ENCODE measurements at regions not wholly inside any gene's neighbourhood (a gene's known extent, or its start where the extent isn't known, plus 50 kb on each side); places are given as distances from the start of the nearest gene placed in this dataset.

- TF ChIP-seq MAX (IDR thresholded peaks at IDR 0.05) (no peak), RAD21 (IDR thresholded peaks at IDR 0.05; ENCODE audit: low read depth) (no peak), CREB1 (IDR thresholded peaks at IDR 0.05; ENCODE audit: low read depth) (no peak), CEBPB (IDR thresholded peaks at IDR 0.05) (no peak), EGR1 (IDR thresholded peaks at IDR 0.05) (no peak), REST (IDR thresholded peaks at IDR 0.05; ENCODE audit: low read depth) (no peak), ZBTB7A (IDR thresholded peaks at IDR 0.05; ENCODE audit: low read depth) (no peak)
Measured at GRCh38 chr10:76711222-76711997, 926.2 kb downstream of the KCNMA1 start.

GRCh38 chr10:76700241-76700640, 937.4 kb downstream of the KCNMA1 start:
- TF ChIP-seq EGR1 (IDR thresholded peaks at IDR 0.05) (no peak), CEBPB (IDR thresholded peaks at IDR 0.05) (no peak), MAX (IDR thresholded peaks at IDR 0.05) (no peak), TAF1 (IDR thresholded peaks at IDR 0.05; ENCODE audit: low read depth) (no peak), ZBTB7A (IDR thresholded peaks at IDR 0.05; ENCODE audit: low read depth) (no peak), EP300 (IDR thresholded peaks at IDR 0.05; ENCODE audit: borderline replicate concordance) (no peak), USF1 (IDR thresholded peaks at IDR 0.05) (no peak), RAD21 (IDR thresholded peaks at IDR 0.05; ENCODE audit: low read depth) (no peak), CREB1 (IDR thresholded peaks at IDR 0.05; ENCODE audit: low read depth) (no peak), TEAD4 (IDR thresholded peaks at IDR 0.05) (no peak), TCF12 (IDR thresholded peaks at IDR 0.05; ENCODE audit: low read depth) (no peak), YY1 (IDR thresholded peaks at IDR 0.05; ENCODE audit: low read depth) (no peak), FOXM1 (IDR thresholded peaks at IDR 0.05; ENCODE audit: borderline replicate concordance, low read depth) (no peak)

GRCh38 chr10:76697923-76698322, 939.7 kb downstream of the KCNMA1 start:
- TF ChIP-seq TCF12 (IDR thresholded peaks at IDR 0.05; ENCODE audit: low read depth) (no peak), CREB1 (IDR thresholded peaks at IDR 0.05; ENCODE audit: low read depth) (no peak), NFIC (IDR thresholded peaks at IDR 0.05) (no peak), MAX (IDR thresholded peaks at IDR 0.05) (no peak), TAF1 (IDR thresholded peaks at IDR 0.05; ENCODE audit: low read depth) (no peak), FOXM1 (IDR thresholded peaks at IDR 0.05; ENCODE audit: borderline replicate concordance, low read depth) (no peak), EGR1 (IDR thresholded peaks at IDR 0.05) (no peak), ZBTB7A (IDR thresholded peaks at IDR 0.05; ENCODE audit: low read depth) (no peak)

GRCh38 chr10:76695069-76695468, 942.5 kb downstream of the KCNMA1 start:
- TF ChIP-seq YY1 (IDR thresholded peaks at IDR 0.05; ENCODE audit: low read depth): no peak
- no peak for TF ChIP-seq TEAD4 (IDR thresholded peaks at IDR 0.05)
- TF ChIP-seq FOXM1 (IDR thresholded peaks at IDR 0.05; ENCODE audit: borderline replicate concordance, low read depth): no peak
- no peak for TF ChIP-seq NFIC (IDR thresholded peaks at IDR 0.05)
- TF ChIP-seq TAF1 (IDR thresholded peaks at IDR 0.05; ENCODE audit: low read depth): no peak
- TF ChIP-seq ZBTB7A (IDR thresholded peaks at IDR 0.05; ENCODE audit: low read depth): no peak
- no peak for TF ChIP-seq CEBPB (IDR thresholded peaks at IDR 0.05)
- no peak for TF ChIP-seq USF1 (IDR thresholded peaks at IDR 0.05)
- TF ChIP-seq TCF12 (IDR thresholded peaks at IDR 0.05; ENCODE audit: low read depth): no peak
- no peak for TF ChIP-seq REST (IDR thresholded peaks at IDR 0.05; ENCODE audit: low read depth)
- TF ChIP-seq RAD21 (IDR thresholded peaks at IDR 0.05; ENCODE audit: low read depth): no peak
- TF ChIP-seq EP300 (IDR thresholded peaks at IDR 0.05; ENCODE audit: borderline replicate concordance): no peak

GRCh38 chr10:76686201-76686600, 951.4 kb downstream of the KCNMA1 start:
- TF ChIP-seq RAD21 (IDR thresholded peaks at IDR 0.05; ENCODE audit: low read depth) (no peak), YY1 (IDR thresholded peaks at IDR 0.05; ENCODE audit: low read depth) (no peak), CREB1 (IDR thresholded peaks at IDR 0.05; ENCODE audit: low read depth) (no peak)

- TF ChIP-seq RAD21 (IDR thresholded peaks at IDR 0.05; ENCODE audit: low read depth) (no peak), FOXM1 (IDR thresholded peaks at IDR 0.05; ENCODE audit: borderline replicate concordance, low read depth) (no peak), CEBPB (IDR thresholded peaks at IDR 0.05) (no peak), YY1 (IDR thresholded peaks at IDR 0.05; ENCODE audit: low read depth) (no peak), USF1 (IDR thresholded peaks at IDR 0.05) (no peak), EP300 (IDR thresholded peaks at IDR 0.05; ENCODE audit: borderline replicate concordance) (no peak), TCF12 (IDR thresholded peaks at IDR 0.05; ENCODE audit: low read depth) (no peak), EGR1 (IDR thresholded peaks at IDR 0.05) (no peak)
Measured at GRCh38 chr10:76684968-76685367, 952.6 kb downstream of the KCNMA1 start.

Data from Ishikawa (cell line).